NCI-H1694 treated with DMSO at 0.1 percent for 48 hours (cell line): ENCODE measurements at regions not wholly inside any gene's neighbourhood (a gene's known extent, or its start where the extent isn't known, plus 50 kb on each side); places are given as distances from the start of the nearest gene placed in this dataset.

Source experiments
- DNase-seq: peaks from one replicate; lab custom pipeline; 2025; lab: John Stamatoyannopoulos, UW

- no peak for DNase-seq
These were observed 59.1 kb upstream of the FAM20A start for GRCh38 chr17:68660302-68660701.

- DNase-seq: no peak
These were observed 58.0 kb upstream of the FAM20A start for GRCh38 chr17:68658999-68659780.

- DNase-seq: no peak
These were observed 56.4 kb upstream of the FAM20A start for GRCh38 chr17:68657576-68657975.

- DNase-seq: no peak
These were observed 56.0 kb upstream of the FAM20A start for GRCh38 chr17:68657166-68657565.

GRCh38 chr17:68656666-68657065, 55.5 kb upstream of the FAM20A start:
- no peak for DNase-seq
